Left forelimb (tissue), 1 donor: ENCODE measurements at regions not wholly inside any gene's neighbourhood (a gene's known extent, or its start where the extent isn't known, plus 50 kb on each side); places are given as distances from the start of the nearest gene placed in this dataset.
"Not testable (repeated sequence)": the region's sequence is repeated elsewhere in the genome, so short reads cannot be mapped to it uniquely, and the experiment has no call there.

Experiments
- DNase-seq: peaks from one replicate; pipeline ENCODE4 v3.0.0-alpha.2; 2018; ENCODE audit warnings: low spot score

DNA sequence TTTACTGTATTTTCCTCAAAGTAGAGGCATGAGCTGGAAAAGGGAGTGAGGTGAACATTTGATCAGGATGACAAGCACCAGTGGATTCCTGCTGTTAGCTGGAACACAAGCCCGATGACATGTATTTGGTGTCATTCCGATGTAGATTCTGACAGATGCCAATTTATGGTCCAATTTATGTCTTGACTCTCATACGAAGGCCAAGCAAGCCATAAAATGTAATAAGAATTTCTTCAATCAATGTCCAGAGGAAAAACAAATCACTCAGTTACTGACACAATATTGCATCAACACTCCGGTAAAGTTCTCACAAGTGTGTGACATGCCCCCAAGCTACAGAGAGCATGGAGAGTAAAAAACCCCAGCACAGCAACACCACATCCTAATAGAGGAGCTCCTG is 138.3 kb upstream of the ZNF521 start:
- DNase-seq: no peak

DNA sequence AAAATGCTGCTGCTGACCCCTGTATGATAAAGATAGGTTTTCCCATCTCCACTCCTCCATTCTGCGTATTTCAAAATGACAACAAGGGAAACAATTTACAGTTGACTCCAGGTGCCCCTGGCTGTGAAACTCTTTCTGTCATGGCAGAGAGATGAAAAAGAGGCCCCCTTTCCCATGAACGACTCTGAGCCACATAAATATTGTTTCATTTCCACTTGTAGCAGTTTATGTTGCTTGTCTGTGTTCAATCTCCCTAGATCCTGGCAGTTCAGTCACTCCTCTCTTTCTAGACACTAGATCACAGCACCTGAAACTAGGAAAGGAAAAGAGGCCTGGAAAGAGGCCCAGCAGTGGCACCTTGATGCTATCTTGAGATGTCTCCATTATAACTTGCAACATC is 121.0 kb upstream of the ZNF521 start:
- DNase-seq: no peak

DNA sequence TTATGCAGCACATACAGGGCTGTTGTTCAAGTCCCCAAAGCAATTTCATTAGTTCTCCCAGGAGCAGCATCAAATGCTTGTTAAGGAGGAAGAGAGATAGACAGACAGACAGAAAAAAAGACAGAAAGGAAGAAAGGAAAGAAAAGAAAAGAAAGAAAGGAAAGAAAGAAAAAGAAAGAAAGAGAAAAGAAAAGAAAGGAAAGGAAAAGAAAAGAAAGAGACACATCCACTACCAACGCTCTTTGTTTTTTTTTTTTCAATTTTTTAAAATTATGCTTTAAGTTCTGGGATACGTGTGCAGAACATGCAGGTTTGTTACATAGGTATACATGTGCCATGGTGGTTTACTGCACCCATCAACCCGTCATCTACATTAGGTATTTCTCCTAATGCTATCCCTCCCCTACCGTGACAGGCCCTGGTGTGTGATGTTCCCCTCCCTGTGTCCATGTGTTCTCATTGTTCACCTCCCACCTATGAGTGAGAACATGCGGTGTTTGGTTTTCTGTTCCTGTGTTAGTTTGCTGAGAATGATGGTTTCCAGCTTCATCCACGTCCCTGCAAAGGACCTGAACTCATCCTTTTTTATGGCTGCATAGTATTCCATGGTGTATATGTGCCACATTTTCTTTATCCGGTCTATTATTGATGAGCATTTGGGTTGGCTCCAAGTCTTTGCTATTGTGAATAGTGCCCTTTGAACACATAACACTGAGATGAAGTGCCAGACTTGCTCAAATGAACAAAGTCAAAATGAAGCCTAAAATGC is 119.0 kb upstream of the ZNF521 start:
- DNase-seq: not testable (repeated sequence)

DNA sequence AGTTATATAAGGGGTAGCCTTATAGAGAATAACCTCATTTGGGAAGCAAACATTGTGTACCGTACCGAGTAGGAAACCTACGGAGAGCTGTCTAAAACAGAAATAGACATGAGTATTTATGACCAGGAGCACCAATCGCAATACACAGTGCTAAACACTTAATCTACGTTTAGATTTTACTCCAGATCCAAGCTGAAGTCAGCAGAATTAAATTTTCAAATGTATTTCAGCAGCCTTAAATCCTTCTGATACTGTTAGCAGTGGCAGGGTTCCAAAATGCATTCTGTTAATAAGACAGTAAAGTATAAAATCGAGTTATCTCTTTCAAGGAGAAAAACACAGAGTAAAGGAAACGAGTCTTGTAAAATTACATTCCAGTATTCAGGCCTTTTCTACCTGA is 118.1 kb upstream of the ZNF521 start:
- no peak for DNase-seq

DNA sequence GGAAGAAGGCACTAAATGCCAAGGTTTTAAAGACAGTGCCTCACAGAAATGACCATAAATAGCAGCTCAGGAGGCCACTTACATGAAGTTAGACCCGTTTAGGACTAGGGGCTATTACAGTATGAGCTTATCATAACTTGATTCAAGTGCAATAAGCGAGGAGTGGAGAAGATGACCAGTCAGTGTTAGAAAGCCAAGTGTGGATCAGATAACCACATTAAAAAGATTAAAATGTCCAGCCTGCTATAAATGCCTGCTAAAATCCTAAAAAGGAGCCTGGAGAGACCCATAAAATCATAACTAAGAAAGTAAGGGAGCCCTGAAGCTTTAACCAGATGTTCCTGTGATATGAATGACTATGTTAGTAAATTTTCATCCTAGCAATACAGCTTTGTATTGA is 117.5 kb upstream of the ZNF521 start:
- DNase-seq: no peak

DNA sequence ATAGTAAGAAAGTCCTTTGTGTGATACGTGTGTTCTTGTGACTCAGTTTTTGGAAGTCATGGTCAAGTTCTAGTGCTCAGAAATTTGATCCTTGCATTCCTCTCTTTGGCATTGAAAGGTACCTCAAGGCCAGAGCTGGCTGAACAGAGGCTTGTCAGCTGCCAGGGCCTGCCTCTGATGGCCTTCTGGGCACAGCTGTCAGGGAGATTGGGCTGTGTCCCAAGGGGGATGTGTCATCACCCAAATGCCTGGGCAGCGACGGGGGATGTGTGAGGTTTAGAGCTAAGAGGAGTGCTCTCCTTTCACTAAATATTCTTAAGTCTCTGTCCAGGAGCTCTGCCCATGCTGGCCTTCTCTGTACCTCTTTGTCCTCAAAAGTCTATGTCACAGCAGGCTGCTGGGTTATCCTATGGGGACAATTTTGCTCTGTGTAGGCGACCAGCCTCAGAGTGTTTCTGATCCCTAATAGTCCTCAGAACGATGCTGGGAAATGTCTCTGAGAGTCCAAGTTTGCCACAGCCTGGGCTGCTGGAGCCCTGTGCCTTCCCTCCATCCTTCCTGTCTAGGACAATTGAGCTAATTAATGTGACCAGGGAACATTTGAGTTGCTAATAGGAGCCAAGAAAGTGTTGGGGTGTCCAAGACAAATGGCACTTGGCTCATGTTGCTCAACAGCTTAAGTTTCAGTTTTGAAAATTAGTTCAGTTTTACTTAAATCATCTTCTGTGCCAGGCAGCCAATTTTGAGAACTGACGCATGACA is 115.4 kb upstream of the ZNF521 start:
- DNase-seq: no peak

DNA sequence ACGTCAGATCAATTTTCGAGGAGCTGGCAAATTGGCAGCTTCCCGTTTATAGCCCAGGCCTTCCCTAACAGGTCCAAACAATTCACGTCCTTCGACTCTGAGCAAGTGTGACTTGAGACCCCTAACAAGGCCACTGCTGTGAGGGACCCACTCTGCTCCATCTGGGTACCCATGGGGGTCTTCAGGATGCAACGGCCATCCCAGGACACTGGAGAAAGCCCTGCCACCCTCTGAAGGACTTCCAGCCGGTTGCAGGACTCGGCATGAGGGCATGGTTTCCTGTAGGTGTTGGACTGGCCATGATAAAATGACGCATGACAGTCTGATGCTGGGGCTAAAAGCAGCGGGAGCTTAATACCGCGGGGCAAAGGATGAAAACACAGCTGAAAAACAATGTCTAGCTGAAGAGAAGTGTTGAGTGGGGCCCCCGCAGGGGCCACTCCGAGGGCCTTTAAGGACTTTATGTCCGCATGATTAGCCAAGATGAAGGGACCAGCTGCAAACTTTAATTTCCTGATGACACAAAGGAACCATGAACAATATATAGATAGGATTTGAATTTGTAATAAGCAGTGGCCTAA is 113.3 kb upstream of the ZNF521 start:
- DNase-seq: no peak

DNA sequence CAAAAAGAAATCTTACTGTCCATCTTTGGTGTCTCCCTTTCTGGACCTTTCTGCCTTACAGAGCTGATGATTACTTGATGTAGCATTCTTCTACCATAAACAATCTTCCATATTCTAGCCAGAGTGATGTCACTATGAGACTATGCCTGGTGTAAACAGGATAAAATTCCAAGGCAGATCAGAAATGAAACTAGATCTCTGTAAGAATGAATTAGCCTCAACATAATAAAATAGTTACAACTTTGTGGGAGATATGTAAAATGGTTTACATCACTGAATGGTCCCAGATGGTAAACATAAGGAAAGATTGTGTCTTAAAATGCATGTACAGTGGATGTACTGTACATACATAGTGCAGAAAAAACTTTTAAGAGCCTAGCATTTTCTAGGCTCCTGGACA is 112.3 kb upstream of the ZNF521 start:
- no peak for DNase-seq

DNA sequence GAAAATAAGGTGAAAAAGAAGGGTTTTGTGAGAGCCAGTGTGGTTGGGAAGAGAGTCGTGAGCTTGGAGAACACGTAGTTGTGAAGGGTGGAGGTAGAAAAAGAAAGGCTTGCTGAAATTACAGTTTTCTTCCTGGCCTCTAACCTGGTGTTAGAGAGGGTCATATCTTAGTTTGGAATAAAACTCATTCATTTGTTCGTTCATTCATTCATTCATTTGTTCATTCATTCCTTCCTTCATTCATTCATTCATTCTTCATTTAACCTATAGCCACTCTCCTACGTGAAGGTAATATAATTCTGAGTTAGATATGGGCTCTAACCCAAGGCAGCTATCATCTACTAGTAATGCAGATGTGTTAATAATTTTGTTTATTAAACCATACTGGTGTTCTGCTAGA is 111.8 kb upstream of the ZNF521 start:
- DNase-seq: no peak

DNA sequence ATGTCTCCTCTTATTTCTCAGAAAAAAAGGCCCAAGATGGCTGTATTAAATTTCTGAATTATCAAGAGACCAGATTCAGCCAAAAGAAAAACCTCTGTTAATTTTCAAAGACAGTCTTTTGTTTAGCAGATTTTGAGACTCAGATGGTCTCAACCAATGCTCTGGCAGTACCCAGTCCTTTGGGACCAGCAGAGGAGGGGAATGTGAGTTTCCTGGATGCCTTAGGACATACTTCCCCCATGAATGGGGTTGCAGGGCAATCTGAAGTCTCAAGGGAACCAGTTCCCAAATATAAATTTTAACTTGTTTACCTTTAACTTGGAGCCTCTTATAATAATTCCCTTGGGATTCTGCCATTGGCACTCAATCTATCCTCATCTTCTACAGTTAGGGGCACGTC is 107.8 kb upstream of the ZNF521 start:
- DNase-seq: no peak

DNA sequence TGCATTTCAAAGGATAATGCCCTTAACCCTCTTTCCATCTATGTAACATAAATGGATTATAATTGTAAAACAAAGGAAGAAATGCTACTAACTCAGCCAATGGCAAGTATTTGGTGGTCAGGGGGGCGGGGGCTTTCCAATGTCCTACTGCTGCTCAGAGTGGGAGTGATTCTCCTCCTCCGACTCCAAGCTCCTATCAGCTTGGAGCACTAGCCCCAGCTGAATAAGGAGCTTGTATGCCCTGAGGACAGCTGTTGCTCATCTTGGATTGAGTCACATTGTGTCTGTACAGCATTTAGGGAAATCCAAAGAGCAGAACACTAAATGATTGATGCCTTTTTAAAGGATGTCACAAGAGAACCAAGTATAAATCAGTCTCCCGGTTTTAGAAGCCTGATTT is 105.6 kb upstream of the ZNF521 start:
- DNase-seq: no peak

DNA sequence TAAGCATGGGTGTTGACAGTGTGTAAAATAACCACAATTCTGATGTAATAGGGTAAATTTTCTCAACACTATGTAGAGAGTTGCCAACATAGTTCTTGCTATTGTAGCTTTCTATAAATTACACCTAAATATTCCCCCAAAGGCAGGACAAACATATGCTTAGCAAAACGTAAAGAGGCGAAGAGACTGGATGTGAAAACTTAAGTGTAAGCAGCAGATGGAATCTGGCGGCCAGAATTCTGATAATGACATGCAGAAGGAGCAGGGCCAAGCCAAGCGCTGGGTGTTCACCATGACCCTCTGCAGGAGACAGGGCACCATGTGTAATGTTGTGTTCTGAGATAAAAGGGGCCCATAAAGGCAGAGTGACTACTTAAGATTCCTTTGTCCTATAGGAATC is 105.2 kb upstream of the ZNF521 start:
- no peak for DNase-seq

DNA sequence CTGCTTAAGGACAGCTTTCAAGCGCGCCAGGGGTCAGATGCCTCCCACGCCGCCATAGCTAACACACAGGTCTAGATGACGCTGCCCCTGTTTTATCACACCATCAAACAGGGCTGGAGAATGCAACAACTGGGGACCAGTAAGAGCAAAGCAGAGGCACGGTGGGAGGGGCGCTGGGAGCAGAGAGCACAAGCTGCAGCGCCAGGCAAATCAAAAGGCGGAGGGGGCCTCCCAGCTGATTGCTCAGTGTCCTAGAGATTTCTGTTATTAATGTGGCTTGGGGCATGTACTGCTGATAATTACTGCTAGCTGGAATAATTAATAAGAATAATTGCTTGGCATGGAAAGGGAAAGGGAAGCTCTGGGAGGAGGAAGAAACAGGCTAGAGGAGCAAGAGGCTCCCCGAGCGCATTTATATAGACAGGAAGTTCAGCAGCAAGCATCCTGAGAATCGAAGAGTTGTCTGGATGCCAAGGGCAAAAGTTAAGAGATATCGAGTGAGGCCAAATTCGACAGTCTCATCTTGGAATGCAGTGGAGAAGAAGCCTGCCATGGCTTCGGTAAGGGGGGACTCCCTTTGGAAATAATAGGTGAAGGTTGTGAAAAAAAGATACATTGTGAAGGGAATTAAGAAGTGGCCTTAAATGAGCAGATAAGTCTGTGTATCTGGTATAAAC is 104.5 kb upstream of the ZNF521 start:
- DNase-seq: no peak

DNA sequence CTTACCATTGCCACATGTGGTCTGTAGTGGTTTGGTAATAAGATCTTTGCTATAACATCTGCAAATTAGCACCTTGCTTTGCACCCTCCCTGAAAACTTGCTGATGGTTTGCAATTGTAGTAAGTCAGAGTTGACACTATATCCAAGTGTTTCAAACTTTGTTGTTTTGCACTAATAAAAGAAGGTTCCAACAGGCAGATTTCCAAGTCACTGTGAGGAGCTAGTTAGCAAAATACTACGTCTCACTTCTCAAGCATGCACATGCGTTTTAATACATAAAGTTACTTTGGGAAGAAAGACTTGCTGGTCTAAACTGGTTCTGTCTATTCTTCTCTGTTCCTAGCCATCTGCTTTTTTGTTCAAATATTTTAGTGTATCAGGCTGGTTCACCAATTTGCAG is 103.7 kb upstream of the ZNF521 start:
- DNase-seq: no peak

DNA sequence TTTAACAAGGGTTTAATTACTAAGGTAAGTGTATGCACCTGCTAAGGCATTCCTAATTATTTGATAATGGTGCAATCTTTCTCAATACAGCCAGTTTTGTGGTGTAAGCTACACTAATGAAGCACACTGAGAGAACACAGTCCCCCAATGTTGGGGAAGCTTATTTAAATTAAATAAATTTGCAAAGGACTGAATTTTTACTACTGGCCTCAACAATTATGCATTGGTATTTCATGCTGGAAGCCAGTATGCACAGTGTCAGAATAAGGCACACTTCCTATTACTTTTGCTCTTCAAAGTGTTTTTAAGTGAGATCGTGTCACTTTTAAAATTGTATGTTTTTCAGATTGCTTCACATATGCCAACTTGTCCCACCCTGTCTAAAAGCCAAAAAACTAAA is 103.2 kb upstream of the ZNF521 start:
- no peak for DNase-seq

DNA sequence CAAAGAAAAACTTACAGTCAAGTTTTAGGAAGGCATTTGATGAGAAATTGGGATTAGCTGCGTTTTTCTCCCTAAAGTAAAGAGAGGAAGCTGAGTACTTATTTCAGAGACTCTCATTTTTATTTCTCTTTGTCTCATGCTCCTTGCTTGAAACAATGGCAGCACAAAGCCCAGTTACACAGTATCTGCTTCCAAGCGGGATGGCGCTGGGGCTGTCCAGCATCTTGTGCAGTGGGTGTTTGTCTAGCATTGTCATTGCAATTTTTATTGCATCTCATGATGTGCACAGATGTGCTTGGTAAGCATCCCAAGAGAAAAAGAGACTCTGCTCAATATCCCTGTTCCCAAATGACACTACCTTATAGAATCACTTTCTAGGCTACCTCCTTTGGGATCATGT is 102.8 kb upstream of the ZNF521 start:
- DNase-seq: no peak

DNA sequence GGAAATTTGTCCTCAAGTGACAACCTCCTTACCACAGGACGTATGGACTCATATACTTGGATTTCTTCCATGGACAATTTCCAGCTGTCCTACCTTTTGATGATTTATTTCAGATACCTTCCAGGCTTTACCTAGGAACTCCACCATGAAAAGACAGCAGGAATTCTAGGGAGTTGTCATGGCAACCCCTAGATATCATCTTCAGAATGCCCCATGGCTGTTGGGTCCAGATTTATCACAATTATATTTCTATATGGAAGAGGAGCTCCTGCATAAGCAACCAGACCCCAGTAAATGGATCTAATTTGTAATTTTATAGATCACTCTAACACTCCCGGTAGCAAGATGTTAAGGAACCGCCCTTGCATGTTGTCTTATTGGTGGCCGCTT is 102.3 kb upstream of the ZNF521 start:
- no peak for DNase-seq

DNA sequence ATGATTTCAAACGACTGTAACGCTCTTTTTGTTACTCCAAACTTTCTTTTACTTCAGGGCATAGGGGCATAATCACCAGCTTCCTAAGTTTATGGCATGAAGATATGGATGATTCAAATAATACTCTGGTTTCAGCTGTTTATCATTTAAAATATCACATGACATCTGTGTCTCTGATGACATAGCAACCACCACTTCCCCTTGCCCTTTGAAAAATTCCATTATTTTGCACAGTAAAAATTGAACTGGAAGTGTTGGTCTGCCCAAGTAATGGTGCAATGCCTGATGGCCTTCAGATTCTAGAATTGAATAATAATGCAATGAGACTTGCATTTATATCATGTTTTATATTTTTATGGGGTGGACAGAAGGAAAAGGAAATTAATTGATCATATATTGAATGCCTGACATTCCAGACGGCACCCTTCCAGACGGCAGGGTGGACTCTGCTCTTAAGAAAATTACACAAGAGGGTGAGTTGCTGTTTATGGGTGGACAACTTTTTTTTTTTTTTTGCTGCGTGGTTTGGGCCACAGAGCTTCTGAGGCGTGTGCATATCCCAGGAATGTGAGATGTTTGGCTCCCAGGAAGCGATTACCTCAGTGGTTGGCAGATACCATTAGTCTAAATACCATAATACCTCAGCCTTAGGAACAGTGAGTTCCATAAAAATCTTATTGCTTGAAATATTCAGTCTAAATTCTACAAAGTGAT is 101.7 kb upstream of the ZNF521 start:
- no peak for DNase-seq

DNA sequence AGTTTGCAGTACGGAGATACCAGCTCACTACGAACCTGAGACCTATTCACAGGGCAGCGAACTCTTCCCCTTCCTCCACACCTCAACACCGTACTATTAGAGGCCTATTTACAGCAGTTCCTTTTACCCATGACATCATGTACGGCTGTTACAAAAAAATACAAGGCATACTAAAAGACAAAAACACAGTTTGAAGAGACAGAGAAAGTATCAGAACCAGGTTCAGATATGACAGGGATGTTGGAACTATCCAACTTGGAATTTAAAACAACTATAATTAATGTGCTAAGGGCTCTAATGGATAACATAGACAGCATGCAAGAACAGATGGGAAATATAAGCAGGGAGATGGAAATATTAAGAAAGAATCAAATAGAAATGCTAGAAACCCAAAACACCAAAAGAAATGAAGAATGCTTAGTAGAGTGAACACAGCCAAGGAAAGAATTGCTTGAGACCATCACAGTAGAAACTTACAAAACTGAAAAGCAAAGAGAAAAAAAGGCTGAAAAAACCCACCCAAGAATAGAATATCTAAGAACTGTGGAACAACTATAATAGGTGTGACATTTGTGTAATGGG is 99.2 kb upstream of the ZNF521 start:
- DNase-seq: no peak

DNA sequence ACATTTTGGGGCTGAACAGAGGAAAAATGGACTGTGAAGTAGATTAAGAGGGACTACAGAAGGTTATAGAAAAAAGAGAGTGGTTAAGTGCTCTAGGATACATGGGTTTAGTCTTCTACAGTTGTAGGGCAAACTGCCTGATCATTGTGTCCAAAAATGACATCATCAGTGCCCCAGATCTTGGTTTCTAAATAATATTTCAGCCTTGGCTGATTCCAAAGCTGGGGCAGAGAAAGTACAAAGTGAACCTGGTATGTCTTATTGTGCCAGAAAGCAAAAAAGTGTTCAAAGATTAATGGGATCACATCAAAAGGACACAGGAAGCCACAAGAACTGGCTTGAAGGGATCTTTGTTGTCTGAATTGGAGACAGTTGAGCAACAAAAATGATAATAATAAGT is 97.1 kb upstream of the ZNF521 start:
- no peak for DNase-seq

DNA sequence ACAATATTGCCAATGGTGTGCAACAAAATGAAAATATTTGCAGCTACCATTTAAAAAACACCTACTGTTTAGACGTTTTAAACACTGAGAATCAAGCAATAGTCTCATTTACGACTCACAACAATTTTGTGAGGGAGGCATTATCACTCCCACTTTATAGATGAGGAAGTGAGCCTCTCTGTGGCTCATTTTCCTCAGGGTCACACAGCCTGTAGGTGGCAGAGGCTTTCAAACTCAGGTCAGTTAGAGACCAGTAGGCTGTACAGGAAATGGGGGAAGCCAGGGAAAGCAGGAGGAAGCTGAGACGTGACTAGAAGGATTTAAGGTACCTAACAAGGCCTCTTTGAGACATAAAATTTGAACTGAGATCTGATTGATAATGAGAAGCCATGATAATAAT is 95.0 kb upstream of the ZNF521 start:
- DNase-seq: no peak

DNA sequence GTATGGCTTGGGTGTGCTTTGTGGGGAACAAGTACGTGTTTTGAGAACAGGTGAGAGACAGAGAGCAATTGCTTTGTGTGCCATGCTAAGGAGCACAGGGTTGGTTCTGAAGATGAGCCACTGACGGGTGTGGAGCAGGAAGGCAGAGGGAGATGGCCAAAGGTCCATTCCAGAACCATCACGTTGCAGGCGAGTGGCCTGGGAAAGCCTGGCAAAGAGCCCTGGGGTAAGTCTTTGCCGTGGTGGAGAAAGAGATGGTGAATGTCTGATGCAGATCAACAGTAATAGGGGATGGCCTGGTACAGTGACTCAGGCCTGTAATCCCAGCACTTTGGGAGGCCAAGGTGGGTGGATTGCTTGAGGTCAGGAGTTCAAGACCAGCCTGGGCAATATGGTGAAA is 93.5 kb upstream of the ZNF521 start:
- DNase-seq: no peak
